Uterus (tissue), 2 donors: ENCODE measurements at regions not wholly inside any gene's neighbourhood (a gene's known extent, or its start where the extent isn't known, plus 50 kb on each side); places are given as distances from the start of the nearest gene placed in this dataset.

Source experiments
- POLR2A ChIP-seq, 2 donors: fragments of 450-650 bp; IDR thresholded peaks; one replicate each; pipeline ENCODE4 v1.6.1; 2016; ENCODE audit warnings: antibody characterized with exemption in 2 of 2, mild to moderate bottlenecking in 1 of 2, moderate library complexity in 1 of 2
- TF ChIP-seq, protein P1 (sequence below), 4 experiments: fragments of 200-600 bp in 2 of 4; fragments of 450-650 bp in 2 of 4; sonication (generic) in 2 of 4; IDR thresholded peaks; one replicate each; pipeline ENCODE4 v1.5.1; 2016 to 2019; ENCODE audit warnings: antibody characterized with exemption in 4 of 4, mild to moderate bottlenecking in 2 of 4, moderate library complexity in 1 of 4

GRCh38 chr11:119889728-119890280 is 160.8 kb upstream of the NECTIN1 start:
- TF ChIP-seq, protein P1, sequence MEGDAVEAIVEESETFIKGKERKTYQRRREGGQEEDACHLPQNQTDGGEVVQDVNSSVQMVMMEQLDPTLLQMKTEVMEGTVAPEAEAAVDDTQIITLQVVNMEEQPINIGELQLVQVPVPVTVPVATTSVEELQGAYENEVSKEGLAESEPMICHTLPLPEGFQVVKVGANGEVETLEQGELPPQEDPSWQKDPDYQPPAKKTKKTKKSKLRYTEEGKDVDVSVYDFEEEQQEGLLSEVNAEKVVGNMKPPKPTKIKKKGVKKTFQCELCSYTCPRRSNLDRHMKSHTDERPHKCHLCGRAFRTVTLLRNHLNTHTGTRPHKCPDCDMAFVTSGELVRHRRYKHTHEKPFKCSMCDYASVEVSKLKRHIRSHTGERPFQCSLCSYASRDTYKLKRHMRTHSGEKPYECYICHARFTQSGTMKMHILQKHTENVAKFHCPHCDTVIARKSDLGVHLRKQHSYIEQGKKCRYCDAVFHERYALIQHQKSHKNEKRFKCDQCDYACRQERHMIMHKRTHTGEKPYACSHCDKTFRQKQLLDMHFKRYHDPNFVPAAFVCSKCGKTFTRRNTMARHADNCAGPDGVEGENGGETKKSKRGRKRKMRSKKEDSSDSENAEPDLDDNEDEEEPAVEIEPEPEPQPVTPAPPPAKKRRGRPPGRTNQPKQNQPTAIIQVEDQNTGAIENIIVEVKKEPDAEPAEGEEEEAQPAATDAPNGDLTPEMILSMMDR (IDR thresholded peaks at IDR 0.05), result no peak
- no peak for TF ChIP-seq POLR2A (IDR thresholded peaks at IDR 0.05)
